ENCODE measurements at regions not wholly inside any gene's neighbourhood (a gene's known extent, or its start where the extent isn't known, plus 50 kb on each side); places are given as distances from the start of the nearest gene placed in this dataset.

DNA sequence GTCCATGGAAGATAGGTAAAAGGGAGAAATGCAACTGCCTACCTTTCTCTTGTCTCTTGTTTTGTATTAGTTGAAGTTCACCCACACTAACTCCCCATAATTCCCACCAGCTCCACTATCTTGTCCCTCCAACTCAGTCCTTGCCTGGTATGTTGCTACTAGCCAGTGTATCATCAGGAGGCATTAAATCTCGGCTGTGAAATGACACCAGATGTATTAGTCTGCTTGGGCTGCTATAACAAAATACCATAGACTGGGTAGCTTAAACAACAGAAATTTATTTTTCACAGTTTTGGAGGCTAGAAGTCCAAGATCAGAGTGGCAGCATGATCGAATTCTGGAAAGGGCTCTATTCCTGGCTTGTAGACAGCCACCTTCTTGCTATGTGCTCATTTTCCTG, 102.3 kb upstream of the WDR72 start:
- Histone ChIP-seq H4K20me1 (ENCODE audit: insufficient read depth) (no peaks in the 10 kb centered on the region), H3K27me3 (ENCODE audit: insufficient read depth) (no peaks in the 10 kb centered on the region), H3K4me1 (ENCODE audit: control insufficient read depth in 1 of 2, insufficient read depth in 2 of 2, low read depth in 1 of 2, low read length in 1 of 2) (no peaks in the 10 kb centered on the region; a peak in 1 of 4 replicates), H3K79me2 (ENCODE audit: insufficient read depth) (no peaks in the 10 kb centered on the region), H3F3A (replicated peaks; ENCODE audit: insufficient read depth) (no peaks in the 10 kb centered on the region), H3K4me3 (ENCODE audit: low read depth in 2 of 2, low read length in 1 of 2) (no peak overlapping the region), H3K9me3 (peaks cover 4% of the 10 kb centered on the region; the same call in 1 of the 2 replicates), H3K27ac (ENCODE audit: low read depth in 2 of 2, low read length in 1 of 2) (no peak overlapping the region), H3K36me3 (replicated peaks in 1 of 2; ENCODE audit: control insufficient read depth in 1 of 2, insufficient read depth in 2 of 2, low read length in 1 of 2) (no peaks in the 10 kb centered on the region), H3K9me2 (no peaks in the 10 kb centered on the region), H3K4me2 (no peak overlapping the region), H2AFZ (ENCODE audit: low read depth) (no peak overlapping the region), H3K9ac (no peak overlapping the region)
- no peak for TF ChIP-seq RFX5 (IDR thresholded peaks at IDR 0.05; ENCODE audit: low read length)
- DNase-seq, result no peak
- WGBS (ENCODE audit: low lambda C conversion rate), result 0% methylated on average over 2 of the region's 2 CpGs
- CTCF ChIA-PET, result interaction anchor here (0.9 kb wide), 1 partner anchor 102 kb away, joined by 4 read pairs; no protein-coding TSS in a partner anchor
- POLR2A ChIA-PET, result no interaction called here

DNA sequence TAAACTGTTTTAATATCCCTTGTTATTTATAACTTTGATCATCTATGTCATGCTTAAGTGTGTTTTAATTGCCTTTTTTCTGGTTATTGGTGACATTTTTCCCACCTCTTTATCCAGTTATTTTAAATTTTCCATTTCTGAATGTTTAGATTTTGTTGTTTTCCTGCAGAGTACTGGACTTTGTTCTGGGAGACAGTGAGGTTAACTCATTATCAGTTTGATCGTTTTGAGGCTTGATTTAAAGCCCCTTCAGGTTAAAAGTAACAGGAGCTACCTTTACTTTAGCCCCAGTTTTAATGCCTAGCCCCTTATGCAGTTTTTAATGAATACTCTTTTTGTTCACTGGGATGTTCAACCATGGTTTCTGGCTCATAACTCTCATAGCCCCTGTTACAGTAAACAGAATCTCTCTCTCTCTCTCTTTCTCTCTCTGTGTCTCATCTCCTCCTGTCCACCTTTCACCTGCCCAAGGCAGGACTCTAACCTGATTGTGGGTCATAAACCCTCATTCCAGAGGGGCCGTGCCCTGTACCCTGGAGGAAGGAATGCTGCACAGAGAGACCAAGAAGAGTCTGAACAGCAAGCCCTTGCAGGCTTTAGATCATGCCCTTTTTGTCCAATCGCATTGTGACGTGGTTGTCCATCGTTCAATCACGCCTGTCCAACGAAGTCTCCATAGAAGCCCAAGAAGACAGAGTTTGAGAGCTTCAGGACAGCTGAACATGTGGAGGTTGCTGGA, 91.8 kb upstream of the WDR72 start:
- no peaks in the 10 kb centered on the region for H3K4me1 ChIP-seq (ENCODE audit: control insufficient read depth in 1 of 2, insufficient read depth in 2 of 2, low read depth in 1 of 2, low read length in 1 of 2)
- no peaks in the 10 kb centered on the region for H3K9me3 ChIP-seq
- DNase-seq, result no peak
- H3K79me2 ChIP-seq (ENCODE audit: insufficient read depth), result no peaks in the 10 kb centered on the region
- H3K27ac ChIP-seq (ENCODE audit: low read depth in 2 of 2, low read length in 1 of 2), result no peak overlapping the region
- H3K9me2 ChIP-seq, result no peaks in the 10 kb centered on the region
- H3K4me2 ChIP-seq, result no peak overlapping the region
- H3F3A ChIP-seq (replicated peaks; ENCODE audit: insufficient read depth), result no peaks in the 10 kb centered on the region
- no peak overlapping the region for H3K9ac ChIP-seq
- no peaks in the 10 kb centered on the region for H3K27me3 ChIP-seq (ENCODE audit: insufficient read depth)
- H2AFZ ChIP-seq (ENCODE audit: low read depth), result no peak overlapping the region
- H3K36me3 ChIP-seq (replicated peaks in 1 of 2; ENCODE audit: control insufficient read depth in 1 of 2, insufficient read depth in 2 of 2, low read length in 1 of 2), result no peaks in the 10 kb centered on the region
- TF ChIP-seq EZH2phosphoT487 (IDR thresholded peaks at IDR 0.05; ENCODE audit: borderline replicate concordance, low read depth), result no peak
- no peak for TF ChIP-seq GABPA (IDR thresholded peaks at IDR 0.05; ENCODE audit: low read depth)
- TF ChIP-seq MEF2A (IDR thresholded peaks at IDR 0.05; ENCODE audit: borderline replicate concordance, low read depth), result no peak
- no peak for TF ChIP-seq EP300 (IDR thresholded peaks at IDR 0.05; ENCODE audit: borderline replicate concordance in 1 of 2, low read depth in 1 of 2, low read length in 1 of 2)
- TF ChIP-seq GATA2 (CRISPR knock-in tag; IDR thresholded peaks at IDR 0.05), result no peak
- TF ChIP-seq YY1 (IDR thresholded peaks at IDR 0.05; ENCODE audit: low read depth), result no peak
- TF ChIP-seq NRF1 (IDR thresholded peaks at IDR 0.05; ENCODE audit: low read depth, low read length), result no peak
- no peak for TF ChIP-seq TCF12 (IDR thresholded peaks at IDR 0.05)
- no peak for TF ChIP-seq TEAD4 (IDR thresholded peaks at IDR 0.05; ENCODE audit: borderline replicate concordance, insufficient read depth)
- no peak for TF ChIP-seq FOXM1 (IDR thresholded peaks at IDR 0.05; ENCODE audit: low read depth)
- TF ChIP-seq, protein P1, sequence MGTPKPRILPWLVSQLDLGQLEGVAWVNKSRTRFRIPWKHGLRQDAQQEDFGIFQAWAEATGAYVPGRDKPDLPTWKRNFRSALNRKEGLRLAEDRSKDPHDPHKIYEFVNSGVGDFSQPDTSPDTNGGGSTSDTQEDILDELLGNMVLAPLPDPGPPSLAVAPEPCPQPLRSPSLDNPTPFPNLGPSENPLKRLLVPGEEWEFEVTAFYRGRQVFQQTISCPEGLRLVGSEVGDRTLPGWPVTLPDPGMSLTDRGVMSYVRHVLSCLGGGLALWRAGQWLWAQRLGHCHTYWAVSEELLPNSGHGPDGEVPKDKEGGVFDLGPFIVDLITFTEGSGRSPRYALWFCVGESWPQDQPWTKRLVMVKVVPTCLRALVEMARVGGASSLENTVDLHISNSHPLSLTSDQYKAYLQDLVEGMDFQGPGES (IDR thresholded peaks at IDR 0.05; ENCODE audit: low read depth, low read length), result no peak
- H4K20me1 ChIP-seq (ENCODE audit: insufficient read depth), result no peaks in the 10 kb centered on the region
- no peak overlapping the region for H3K4me3 ChIP-seq (ENCODE audit: low read depth in 2 of 2, low read length in 1 of 2)
- ChIA-PET POLR2A (no interaction called here), CTCF (interaction anchor here (2.8 kb wide), 1 partner anchor 10 kb away, joined by 8 read pairs; no protein-coding TSS in a partner anchor)
- 49% methylated on average over 7 of the region's 7 CpGs for WGBS (ENCODE audit: low lambda C conversion rate)

Data from SK-N-SH (cell line).